H1 (cell line): ENCODE measurements at regions not wholly inside any gene's neighbourhood (a gene's known extent, or its start where the extent isn't known, plus 50 kb on each side); places are given as distances from the start of the nearest gene placed in this dataset.

Experiments used
- CTCF ChIA-PET: fragments of 300-600 bp; sonication (Branson Sonifier 250); formaldehyde crosslinking; loops from one replicate; lab custom pipeline; 2021; ENCODE audit not compliant: partially characterized antibody; lab: Charles Lee
- POLR2A ChIA-PET: fragments of 300-600 bp; sonication (Branson Sonifier 250); formaldehyde crosslinking; loops from one replicate; lab custom pipeline; 2021; ENCODE audit warnings: inconsistent platforms; ENCODE audit not compliant: partially characterized antibody; lab: Charles Lee
- DNase-seq, 2 experiments: peaks; one replicate each; pipeline versions ENCODE4 v3.0.0 to v3.0.0-alpha.2; 2010 to 2022; ENCODE audit warnings: low spot score in 2 of 2, low read depth in 1 of 2, mixed read lengths in 1 of 2
- FAIRE-seq: peaks from 2 replicates; lab custom pipeline; 2011; peaks lifted over from hg19 to GRCh38; lab: Jason Lieb, UNC
- H2AFZ ChIP-seq: 2 replicates; pipeline ENCODE4 v1.8.1; 2012; ENCODE audit warnings: low read length, inconsistent platforms
- H2AK5ac ChIP-seq: 2 replicates; pipeline ENCODE4 v1.6.1; 2013; ENCODE audit warnings: low read depth, low read length
- H2BK120ac ChIP-seq: replicated peaks from 2 replicates; pipeline ENCODE3; 2013; ENCODE audit warnings: low read depth, low read length, inconsistent platforms
- H2BK12ac ChIP-seq: 2 replicates; pipeline ENCODE4 v1.6.1; 2013; ENCODE audit warnings: low read depth, low read length
- H2BK15ac ChIP-seq: 2 replicates; pipeline ENCODE4 v1.6.1; 2013; ENCODE audit warnings: low read length
- H2BK20ac ChIP-seq: 2 replicates; pipeline ENCODE4 v1.6.1; 2013; ENCODE audit warnings: low read length
- H2BK5ac ChIP-seq: 2 replicates; pipeline ENCODE4 v1.6.1; 2013; ENCODE audit warnings: low read depth, low read length
- H3K14ac ChIP-seq: 2 replicates; pipeline ENCODE4 v1.6.1; 2013; ENCODE audit warnings: inconsistent platforms; ENCODE audit not compliant: insufficient read length
- H3K18ac ChIP-seq: 2 replicates; pipeline ENCODE4 v1.6.1; 2013; ENCODE audit warnings: low read length; ENCODE audit errors: extremely low read depth
- H3K23ac ChIP-seq: 2 replicates; pipeline ENCODE4 v1.6.1; 2013; ENCODE audit warnings: inconsistent platforms; ENCODE audit not compliant: insufficient read length
- H3K23me2 ChIP-seq: 2 replicates; pipeline ENCODE4 v1.6.1; 2013; ENCODE audit warnings: low read depth, low read length
- H3K27ac ChIP-seq: 2 replicates; pipeline ENCODE4 v1.6.1; 2011; ENCODE audit warnings: low read depth, low read length, inconsistent platforms
- H3K27me3 ChIP-seq, 4 experiments: replicated peaks in 1 of 4; 1 replicate in 1 of 4; 2 replicates in 3 of 4; pipeline versions ENCODE4 v1.6.1 to v1.8.1; 2011 to 2013; ENCODE audit warnings: low read length in 3 of 4, mild to moderate bottlenecking in 3 of 4, inconsistent platforms in 2 of 4, mixed read lengths in 2 of 4, moderate library complexity in 1 of 4; ENCODE audit not compliant: control insufficient read depth in 3 of 4, insufficient read depth in 3 of 4; ENCODE audit errors: extremely low read depth in 1 of 4
- H3K36me3 ChIP-seq, 4 experiments: 2 replicates each; pipeline versions ENCODE4 v1.6.1 to v1.8.1; 2011 to 2013; ENCODE audit warnings: mild to moderate bottlenecking in 4 of 4, low read length in 3 of 4, moderate library complexity in 2 of 4, control low read depth in 1 of 4, inconsistent platforms in 1 of 4; ENCODE audit not compliant: insufficient read depth in 4 of 4, control insufficient read depth in 2 of 4
- H3K4ac ChIP-seq: replicated peaks from 2 replicates; pipeline ENCODE3; 2013; ENCODE audit warnings: low read length, low read depth, mixed read lengths, inconsistent platforms; ENCODE audit not compliant: insufficient read length
- H3K4me1 ChIP-seq, 4 experiments: replicated peaks in 1 of 4; 1 replicate in 1 of 4; 2 replicates in 3 of 4; pipeline versions ENCODE4 v1.6.1 to v1.8.1; 2011 to 2013; ENCODE audit warnings: low read length in 3 of 4, inconsistent platforms in 2 of 4, mixed read lengths in 1 of 4; ENCODE audit not compliant: insufficient read depth in 4 of 4, control insufficient read depth in 3 of 4
- H3K4me2 ChIP-seq, 2 experiments: 2 replicates each; pipeline versions ENCODE4 v1.6.1 to v1.8.1; 2011 to 2013; ENCODE audit warnings: low read depth in 2 of 2, low read length in 2 of 2, control low read depth in 1 of 2, inconsistent platforms in 1 of 2, mild to moderate bottlenecking in 1 of 2; ENCODE audit not compliant: insufficient read depth in 1 of 2
- H3K4me3 ChIP-seq, 4 experiments: fragments of 200-600, 300-600 bp in 1 of 4; sonication (generic), shearing (Covaris generic), sonication (Bioruptor Twin) in 1 of 4; 2 replicates each; pipeline versions ENCODE4 v1.5.1 to v1.8.1; 2011 to 2016; ENCODE audit warnings: low read length in 4 of 4, low read depth in 3 of 4, control low read depth in 2 of 4, inconsistent platforms in 2 of 4, mild to moderate bottlenecking in 2 of 4, mixed read lengths in 1 of 4, moderate library complexity in 1 of 4; ENCODE audit not compliant: insufficient read depth in 2 of 4; ENCODE audit errors: extremely low read depth in 1 of 4
- H3K56ac ChIP-seq: replicated peaks from 2 replicates; pipeline ENCODE3; 2013; ENCODE audit warnings: low read depth, mild to moderate bottlenecking, mixed read lengths, low read length, inconsistent platforms; ENCODE audit not compliant: insufficient read length
- H3K79me1 ChIP-seq: 2 replicates; pipeline ENCODE4 v1.6.1; 2013; ENCODE audit warnings: low read depth, low read length, control low read depth
- H3K79me2 ChIP-seq, 2 experiments: 2 replicates each; pipeline versions ENCODE4 v1.6.1 to v1.8.1; 2012 to 2013; ENCODE audit warnings: low read length in 2 of 2, mild to moderate bottlenecking in 2 of 2, inconsistent platforms in 1 of 2; ENCODE audit not compliant: insufficient read depth in 2 of 2, control insufficient read depth in 1 of 2
- H3K9ac ChIP-seq, 4 experiments: replicated peaks in 1 of 4; 1 replicate in 1 of 4; 2 replicates in 3 of 4; pipeline versions ENCODE4 v1.6.1 to v1.8.1; 2011 to 2013; ENCODE audit warnings: low read depth in 3 of 4, low read length in 3 of 4, control low read depth in 2 of 4, mild to moderate bottlenecking in 2 of 4, moderate library complexity in 2 of 4, inconsistent platforms in 1 of 4; ENCODE audit errors: extremely low read depth in 1 of 4
- H3K9me3 ChIP-seq, 2 experiments: 2 replicates each; pipeline versions ENCODE4 v1.6.1 to v1.8.1; 2012 to 2013; ENCODE audit warnings: mild to moderate bottlenecking in 2 of 2, moderate library complexity in 2 of 2, control low read depth in 1 of 2, inconsistent platforms in 1 of 2, low read depth in 1 of 2, low read length in 1 of 2, mixed read lengths in 1 of 2; ENCODE audit not compliant: insufficient read depth in 2 of 2
- H4K20me1 ChIP-seq, 2 experiments: replicated peaks in 1 of 2; 2 replicates each; pipeline versions ENCODE3 to v1.8.1; 2011 to 2013; ENCODE audit warnings: inconsistent platforms in 2 of 2, low read length in 2 of 2, mild to moderate bottlenecking in 1 of 2; ENCODE audit not compliant: insufficient read depth in 2 of 2, control insufficient read depth in 1 of 2
- H4K5ac ChIP-seq: 2 replicates; pipeline ENCODE4 v1.6.1; 2013; ENCODE audit warnings: low read length, low read depth, mixed read lengths, inconsistent platforms; ENCODE audit not compliant: insufficient read length
- H4K8ac ChIP-seq: 2 replicates; pipeline ENCODE4 v1.8.0; 2013; ENCODE audit warnings: mild to moderate bottlenecking, moderate library complexity, low read length, inconsistent platforms; ENCODE audit not compliant: insufficient read depth; ENCODE audit errors: extremely low read depth
- H4K91ac ChIP-seq: replicated peaks from 2 replicates; pipeline ENCODE3; 2013; ENCODE audit warnings: low read length, mixed read lengths, inconsistent platforms; ENCODE audit not compliant: insufficient read length
- ATF2 ChIP-seq: IDR thresholded peaks from 2 replicates; pipeline ENCODE4 v1.6.1; 2012; ENCODE audit warnings: low read length, inconsistent platforms
- BCL11A ChIP-seq, 2 experiments: IDR thresholded peaks; one replicate each; pipeline ENCODE4 v1.6.1; 2011; ENCODE audit warnings: low read depth in 2 of 2, low read length in 2 of 2, mild to moderate bottlenecking in 2 of 2
- E2F6 ChIP-seq: IDR thresholded peaks from 2 replicates; pipeline ENCODE4 v1.6.1; 2012; ENCODE audit warnings: inconsistent platforms
- GTF2F1 ChIP-seq: IDR thresholded peaks from 2 replicates; pipeline ENCODE4 v1.6.1; 2012; ENCODE audit warnings: low read depth, low read length, improper control_type of control experiment, borderline replicate concordance
- JUN ChIP-seq: IDR thresholded peaks from 2 replicates; pipeline ENCODE4 v1.6.1; 2011; ENCODE audit warnings: low read depth, mild to moderate bottlenecking, improper control_type of control experiment, low read length
- MAFK ChIP-seq: IDR thresholded peaks from 2 replicates; pipeline ENCODE4 v1.6.1; 2012; ENCODE audit warnings: low read depth, mild to moderate bottlenecking, improper control_type of control experiment, low read length
- MAX ChIP-seq: IDR thresholded peaks from 2 replicates; pipeline ENCODE4 v1.6.1; 2012; ENCODE audit warnings: inconsistent platforms
- SIN3A ChIP-seq, 2 experiments: IDR thresholded peaks in 1 of 2; conservative IDR thresholded peaks in 1 of 2; 2 replicates each; pipeline ENCODE4 v1.6.1; 2011 to 2012; ENCODE audit warnings: low read length in 2 of 2, improper control_type of control experiment in 1 of 2, low read depth in 1 of 2, mild to moderate bottlenecking in 1 of 2
- SUZ12 ChIP-seq: fragments of 200-600 bp; sonication (generic); IDR thresholded peaks from 2 replicates; pipeline ENCODE4 v1.6.1; 2012; ENCODE audit warnings: mild to moderate bottlenecking, inconsistent platforms, low read length, moderate library complexity, mixed read lengths
- TEAD4 ChIP-seq: IDR thresholded peaks from 2 replicates; pipeline ENCODE4 v1.6.1; 2012; ENCODE audit warnings: low read depth, low read length, inconsistent platforms, mixed read lengths
- ZNF274 ChIP-seq: IDR thresholded peaks from 2 replicates; pipeline ENCODE4 v1.7.0; 2012; ENCODE audit warnings: low read length, borderline replicate concordance; ENCODE audit errors: extremely low read depth
- WGBS, 2 experiments: shearing (Covaris generic) in 1 of 2; methylation state at CpG; one replicate each; pipeline versions ENCODE4 v1.1.6 to v1.1.7; 2013 to 2015; ENCODE audit warnings: low lambda C conversion rate in 2 of 2, mixed read lengths in 2 of 2, inconsistent platforms in 1 of 2, low coverage in 1 of 2, missing lambda C conversion rate in 1 of 2; ENCODE audit not compliant: insufficient replicate concordance in 2 of 2, insufficient coverage in 1 of 2, insufficient read length in 1 of 2; ENCODE audit errors: extremely low coverage in 1 of 2, missing lambda C conversion rate in 1 of 2; 5-methylcytosine and 5-hydroxymethylcytosine counted together

- no peak overlapping the region for H3K4me3 ChIP-seq
- ChIA-PET CTCF (no interaction called here), POLR2A (no interaction called here)
- H3K9ac ChIP-seq, result no peak overlapping the region
- H3K9me3 ChIP-seq, result no peaks in the 10 kb centered on the region
- H2BK120ac ChIP-seq, result no peak overlapping the region
- no peak overlapping the region for H4K8ac ChIP-seq
- H4K5ac ChIP-seq, result no peak overlapping the region
- H4K20me1 ChIP-seq, result no peaks in the 10 kb centered on the region
- H3K23ac ChIP-seq, result no peak overlapping the region
- H3K18ac ChIP-seq, result no peak overlapping the region
- no peaks in the 10 kb centered on the region for H3K79me2 ChIP-seq
- H2AFZ ChIP-seq, result no peak overlapping the region
- H2AK5ac ChIP-seq, result no peak overlapping the region
- H3K4me1 ChIP-seq, result no peaks in the 10 kb centered on the region
- H3K4me2 ChIP-seq, result no peak overlapping the region
- H2BK5ac ChIP-seq, result no peak overlapping the region
- H2BK12ac ChIP-seq, result no peak overlapping the region
- H3K14ac ChIP-seq, result no peak overlapping the region
- no peaks in the 10 kb centered on the region for H3K79me1 ChIP-seq
- 93% methylated on average over 4 of the region's 4 CpGs; no CpG with 5 or more reads in 1 of the 2 experiments for WGBS, 2 experiments
- H3K23me2 ChIP-seq, result no peaks in the 10 kb centered on the region
- no peaks in the 10 kb centered on the region for H3K36me3 ChIP-seq
- no peak overlapping the region for H4K91ac ChIP-seq
- H2BK20ac ChIP-seq, result no peak overlapping the region
- no peak overlapping the region for H3K56ac ChIP-seq
- H3K27me3 ChIP-seq, result no peaks in the 10 kb centered on the region
- H3K4ac ChIP-seq, result no peak overlapping the region
- FAIRE-seq (no peak), DNase-seq (no peak)
- H3K27ac ChIP-seq, result no peak overlapping the region
- H2BK15ac ChIP-seq, result no peak overlapping the region
- TF ChIP-seq SIN3A (conservative IDR thresholded peaks at IDR 0.05 in 1 of 2, IDR thresholded peaks at IDR 0.05 in 1 of 2; ENCODE audit: low read depth in 1 of 2, low read length in 2 of 2) (no peak), BCL11A (IDR thresholded peaks at IDR 0.05; ENCODE audit: low read depth in 2 of 2, low read length in 2 of 2) (no peak), ZNF274 (no peak), GTF2F1 (no peak), TEAD4 (no peak), SUZ12 (no peak), E2F6 (no peak), MAFK (no peak), ATF2 (no peak), JUN (no peak), MAX (no peak)
Measured at GRCh38 chr11:25252854-25253253, 756.0 kb downstream of the LUZP2 start.
